SU-DHL-6 (cell line): ENCODE measurements at regions not wholly inside any gene's neighbourhood (a gene's known extent, or its start where the extent isn't known, plus 50 kb on each side); places are given as distances from the start of the nearest gene placed in this dataset.

Experiments
- EZH2phosphoT487 ChIP-seq: fragments of 200-600 bp; sonication (generic), shearing (Covaris generic); conservative IDR thresholded peaks from 2 replicates; pipeline ENCODE4 v1.6.1; 2018; ENCODE audit warnings: mild to moderate bottlenecking, antibody characterized with exemption, low read length, moderate library complexity, mixed read lengths
- TF ChIP-seq, protein P1 (sequence below): fragments of 200-600 bp; sonication (generic); IDR thresholded peaks from one replicate; pipeline ENCODE4 v1.5.1; 2017; ENCODE audit warnings: antibody characterized with exemption, mild to moderate bottlenecking, low read length, moderate library complexity; ENCODE audit not compliant: insufficient read depth, poor library complexity, severe bottlenecking

DNA sequence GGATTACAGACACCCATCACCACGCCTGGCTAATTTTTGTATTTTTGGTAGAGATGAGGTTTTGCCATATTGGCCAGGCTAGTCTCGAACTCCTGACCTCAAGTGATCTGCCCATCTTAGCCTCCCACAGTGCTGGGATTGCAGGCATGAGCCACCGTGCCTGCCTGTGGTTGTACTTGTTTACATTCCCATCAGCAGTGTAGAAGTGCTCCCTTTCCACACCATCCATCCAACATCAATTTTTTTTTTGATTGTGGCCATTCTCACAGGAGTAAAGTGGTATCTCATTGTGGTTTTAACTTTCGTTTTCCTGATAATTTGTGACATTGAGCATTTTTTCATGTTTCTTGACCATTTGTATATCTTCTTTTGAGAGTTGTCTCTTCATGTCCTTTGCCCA lies 1019.4 kb upstream of the SLC10A2 start:
- TF ChIP-seq, protein P1, sequence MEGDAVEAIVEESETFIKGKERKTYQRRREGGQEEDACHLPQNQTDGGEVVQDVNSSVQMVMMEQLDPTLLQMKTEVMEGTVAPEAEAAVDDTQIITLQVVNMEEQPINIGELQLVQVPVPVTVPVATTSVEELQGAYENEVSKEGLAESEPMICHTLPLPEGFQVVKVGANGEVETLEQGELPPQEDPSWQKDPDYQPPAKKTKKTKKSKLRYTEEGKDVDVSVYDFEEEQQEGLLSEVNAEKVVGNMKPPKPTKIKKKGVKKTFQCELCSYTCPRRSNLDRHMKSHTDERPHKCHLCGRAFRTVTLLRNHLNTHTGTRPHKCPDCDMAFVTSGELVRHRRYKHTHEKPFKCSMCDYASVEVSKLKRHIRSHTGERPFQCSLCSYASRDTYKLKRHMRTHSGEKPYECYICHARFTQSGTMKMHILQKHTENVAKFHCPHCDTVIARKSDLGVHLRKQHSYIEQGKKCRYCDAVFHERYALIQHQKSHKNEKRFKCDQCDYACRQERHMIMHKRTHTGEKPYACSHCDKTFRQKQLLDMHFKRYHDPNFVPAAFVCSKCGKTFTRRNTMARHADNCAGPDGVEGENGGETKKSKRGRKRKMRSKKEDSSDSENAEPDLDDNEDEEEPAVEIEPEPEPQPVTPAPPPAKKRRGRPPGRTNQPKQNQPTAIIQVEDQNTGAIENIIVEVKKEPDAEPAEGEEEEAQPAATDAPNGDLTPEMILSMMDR, result no peak
- no peak for TF ChIP-seq EZH2phosphoT487
